MM.1S (cell line): ENCODE measurements at regions not wholly inside any gene's neighbourhood (a gene's known extent, or its start where the extent isn't known, plus 50 kb on each side); places are given as distances from the start of the nearest gene placed in this dataset.

ENCODE experiments used
- DNase-seq: peaks from one replicate; pipeline ENCODE4 v3.0.0-alpha.2; 2015
- H2AFZ ChIP-seq: fragments of 300-600 bp; sonication (generic); 2 replicates; pipeline ENCODE4 v1.6.0; 2016; ENCODE audit warnings: antibody characterized with exemption, low read length
- H3F3A ChIP-seq: fragments of 300-600 bp; sonication (generic); 2 replicates; pipeline ENCODE4 v1.6.1; 2016; ENCODE audit warnings: mild to moderate bottlenecking, antibody characterized with exemption, low read length, moderate library complexity, mixed read lengths; ENCODE audit not compliant: insufficient read depth
- H3K27ac ChIP-seq: fragments of 300-600 bp; sonication (generic); 2 replicates; pipeline ENCODE4 v1.5.1; 2016; ENCODE audit warnings: mild to moderate bottlenecking, low read length
- H3K27me3 ChIP-seq: fragments of 300-600 bp; sonication (generic); replicated peaks from 2 replicates; pipeline ENCODE4 v1.6.0; 2016; ENCODE audit warnings: low read length; ENCODE audit not compliant: insufficient read depth
- H3K36me3 ChIP-seq: fragments of 300-600 bp; sonication (generic); replicated peaks from 2 replicates; pipeline ENCODE4 v1.6.1; 2016; ENCODE audit warnings: mild to moderate bottlenecking, low read length, mixed read lengths; ENCODE audit not compliant: insufficient read depth
- H3K4me1 ChIP-seq: fragments of 300-600 bp; sonication (generic); 2 replicates; pipeline ENCODE4 v1.6.1; 2016; ENCODE audit warnings: low read length, mixed read lengths
- H3K4me2 ChIP-seq: fragments of 300-600 bp; sonication (generic); 2 replicates; pipeline ENCODE4 v1.6.0; 2016; ENCODE audit warnings: low read depth, low read length
- H3K4me3 ChIP-seq: fragments of 300-600 bp; sonication (generic); 2 replicates; pipeline ENCODE4 v1.5.1; 2016; ENCODE audit warnings: low read length, mixed read lengths
- H3K79me2 ChIP-seq: fragments of 300-600 bp; sonication (generic); 2 replicates; pipeline ENCODE4 v1.6.1; 2016; ENCODE audit warnings: mixed run types, low read length, mixed read lengths
- H3K9ac ChIP-seq: fragments of 300-600 bp; sonication (generic); 2 replicates; pipeline ENCODE4 v1.6.1; 2016; ENCODE audit warnings: low read length, mixed read lengths
- H3K9me2 ChIP-seq: fragments of 300-600 bp; sonication (generic); replicated peaks from 2 replicates; pipeline ENCODE4 v1.6.1; 2016; ENCODE audit warnings: mild to moderate bottlenecking, low read length, mixed read lengths; ENCODE audit not compliant: insufficient read depth
- H3K9me3 ChIP-seq: fragments of 300-600 bp; sonication (generic); replicated peaks from 2 replicates; pipeline ENCODE4 v1.6.1; 2016; ENCODE audit warnings: mild to moderate bottlenecking, low read length, mixed read lengths; ENCODE audit not compliant: insufficient read depth
- H4K20me1 ChIP-seq: fragments of 300-600 bp; sonication (generic); 2 replicates; pipeline ENCODE4 v1.6.1; 2016; ENCODE audit warnings: mild to moderate bottlenecking, low read length, moderate library complexity, mixed read lengths; ENCODE audit not compliant: insufficient read depth
- CTCF ChIP-seq: fragments of 300-600 bp; sonication (generic); IDR thresholded peaks from 2 replicates; pipeline ENCODE4 v1.5.1; 2016; ENCODE audit warnings: antibody characterized with exemption, low read length, mixed read lengths
- EZH2 ChIP-seq: fragments of 300-600 bp; sonication (generic); optimal IDR thresholded peaks from 2 replicates; pipeline ENCODE3; 2017; ENCODE audit warnings: low read depth, mild to moderate bottlenecking, antibody characterized with exemption, low read length, mixed read lengths
- EZH2phosphoT487 ChIP-seq: fragments of 300-600 bp; sonication (generic); IDR thresholded peaks from 2 replicates; pipeline ENCODE4 v1.6.1; 2018; ENCODE audit warnings: antibody characterized with exemption, low read length

- Histone ChIP-seq H4K20me1 (no peaks in the 10 kb centered on the region), H3F3A (no peaks in the 10 kb centered on the region), H3K9me3 (no peaks in the 10 kb centered on the region), H3K4me2 (no peak overlapping the region), H3K36me3 (no peaks in the 10 kb centered on the region), H3K79me2 (no peaks in the 10 kb centered on the region), H3K9ac (no peak overlapping the region), H3K4me1 (no peaks in the 10 kb centered on the region), H3K4me3 (no peak overlapping the region), H2AFZ (no peak overlapping the region), H3K27ac (no peak overlapping the region), H3K9me2 (no peaks in the 10 kb centered on the region; the same call in 1 of the 2 replicates), H3K27me3 (no peaks in the 10 kb centered on the region)
- TF ChIP-seq EZH2phosphoT487 (no peak), EZH2 (no peak), CTCF (no peak)
- DNase-seq, result no peak
Measured at GRCh38 chr2:48213646-48214045, 100.8 kb upstream of the FOXN2 start.

GRCh38 chr2:48218169-48218568 is 96.3 kb upstream of the FOXN2 start:
- H3K79me2 ChIP-seq, result no peaks in the 10 kb centered on the region
- no peak overlapping the region for H2AFZ ChIP-seq
- DNase-seq, result no peak
- no peaks in the 10 kb centered on the region for H3K27me3 ChIP-seq
- TF ChIP-seq EZH2, result no peak
- TF ChIP-seq CTCF, result no peak
- no peak for TF ChIP-seq EZH2phosphoT487
- H3K4me3 ChIP-seq, result no peak overlapping the region
- no peaks in the 10 kb centered on the region for H3K4me1 ChIP-seq
- H3K9me2 ChIP-seq, result no peaks in the 10 kb centered on the region
- H3F3A ChIP-seq, result no peaks in the 10 kb centered on the region
- H3K4me2 ChIP-seq, result no peak overlapping the region
- no peaks in the 10 kb centered on the region for H4K20me1 ChIP-seq
- no peak overlapping the region for H3K9ac ChIP-seq
- no peaks in the 10 kb centered on the region for H3K9me3 ChIP-seq
- no peak overlapping the region for H3K27ac ChIP-seq
- no peaks in the 10 kb centered on the region for H3K36me3 ChIP-seq

GRCh38 chr2:48219234-48219554 is 95.3 kb upstream of the FOXN2 start:
- no peak overlapping the region for H2AFZ ChIP-seq
- TF ChIP-seq CTCF, result no peak
- H3K9me2 ChIP-seq, result no peaks in the 10 kb centered on the region
- DNase-seq, result no peak
- H3K27ac ChIP-seq, result no peak overlapping the region
- no peaks in the 10 kb centered on the region for H3K79me2 ChIP-seq
- no peaks in the 10 kb centered on the region for H3K36me3 ChIP-seq
- H4K20me1 ChIP-seq, result no peaks in the 10 kb centered on the region
- H3K4me1 ChIP-seq, result no peaks in the 10 kb centered on the region
- no peak overlapping the region for H3K4me2 ChIP-seq
- H3K9me3 ChIP-seq, result no peaks in the 10 kb centered on the region
- no peak overlapping the region for H3K4me3 ChIP-seq
- no peaks in the 10 kb centered on the region for H3K27me3 ChIP-seq
- no peak overlapping the region for H3K9ac ChIP-seq
- no peaks in the 10 kb centered on the region for H3F3A ChIP-seq
